ENCODE measurements at regions not wholly inside any gene's neighbourhood (a gene's known extent, or its start where the extent isn't known, plus 50 kb on each side); places are given as distances from the start of the nearest gene placed in this dataset.
A peak's percentile ranks its signal among the peaks of the same experiment; 100 is the strongest.

- H3K4me3 ChIP-seq (ENCODE audit: low read length) = no peak overlapping the region
- DNase-seq (ENCODE audit: low read depth) = no peak
- no peak overlapping the region for H3K9ac ChIP-seq (ENCODE audit: low read length)
These were observed 99.8 kb upstream of the NR4A3 start for GRCh38 chr9:99721898-99722297.

GRCh38 chr9:99722877-99723276 lies 98.8 kb upstream of the NR4A3 start:
- peaks cover 14% of the 10 kb centered on the region for H3K4me1 ChIP-seq (ENCODE audit: control insufficient read depth, insufficient read depth, low read length)
- H3K4me3 ChIP-seq (ENCODE audit: low read length) = no peak overlapping the region
- DNase-seq (ENCODE audit: low read depth) = no peak
- no peaks in the 10 kb centered on the region for H3K27me3 ChIP-seq (replicated peaks; ENCODE audit: control insufficient read depth, insufficient read depth, low read length)
- H3K9ac ChIP-seq (ENCODE audit: low read length) = no peak overlapping the region
- no peaks in the 10 kb centered on the region for H3K36me3 ChIP-seq (ENCODE audit: control insufficient read depth, insufficient read depth, low read length, severe bottlenecking)
- H3K9me3 ChIP-seq (ENCODE audit: control insufficient read depth, low read length) = no peaks in the 10 kb centered on the region

More at GRCh38 chr9:99721898-99722297, 99.8 kb upstream of the NR4A3 start:
- Histone ChIP-seq H3K36me3 (ENCODE audit: control insufficient read depth, insufficient read depth, low read length, severe bottlenecking) (no peaks in the 10 kb centered on the region), H3K27me3 (replicated peaks; ENCODE audit: control insufficient read depth, insufficient read depth, low read length) (no peaks in the 10 kb centered on the region), H3K9me3 (ENCODE audit: control insufficient read depth, low read length) (no peaks in the 10 kb centered on the region), H3K4me1 (ENCODE audit: control insufficient read depth, insufficient read depth, low read length) (peaks cover 14% of the 10 kb centered on the region)

GRCh38 chr9:99724640-99725039 lies 97.0 kb upstream of the NR4A3 start:
- H3K4me1 ChIP-seq (ENCODE audit: control insufficient read depth, insufficient read depth, low read length) = peaks cover 13% of the 10 kb centered on the region
- no peak overlapping the region for H3K9ac ChIP-seq (ENCODE audit: low read length)
- H3K36me3 ChIP-seq (ENCODE audit: control insufficient read depth, insufficient read depth, low read length, severe bottlenecking) = no peaks in the 10 kb centered on the region
- no peaks in the 10 kb centered on the region for H3K9me3 ChIP-seq (ENCODE audit: control insufficient read depth, low read length)
- H3K4me3 ChIP-seq (ENCODE audit: low read length) = no peak overlapping the region
- DNase-seq (ENCODE audit: low read depth) = no peak
- H3K27me3 ChIP-seq (replicated peaks; ENCODE audit: control insufficient read depth, insufficient read depth, low read length) = no peaks in the 10 kb centered on the region

- H3K27me3 ChIP-seq (replicated peaks; ENCODE audit: control insufficient read depth, insufficient read depth, low read length) = no peaks in the 10 kb centered on the region
- H3K9ac ChIP-seq (ENCODE audit: low read length) = no peak overlapping the region
- no peaks in the 10 kb centered on the region for H3K9me3 ChIP-seq (ENCODE audit: control insufficient read depth, low read length)
- H3K4me1 ChIP-seq (ENCODE audit: control insufficient read depth, insufficient read depth, low read length) = peaks cover 3% of the 10 kb centered on the region
- H3K36me3 ChIP-seq (ENCODE audit: control insufficient read depth, insufficient read depth, low read length, severe bottlenecking) = no peaks in the 10 kb centered on the region
- H3K4me3 ChIP-seq (ENCODE audit: low read length) = no peak overlapping the region
- DNase-seq (ENCODE audit: low read depth) = no peak
These were observed 95.8 kb upstream of the NR4A3 start for GRCh38 chr9:99725852-99726251.

DNA sequence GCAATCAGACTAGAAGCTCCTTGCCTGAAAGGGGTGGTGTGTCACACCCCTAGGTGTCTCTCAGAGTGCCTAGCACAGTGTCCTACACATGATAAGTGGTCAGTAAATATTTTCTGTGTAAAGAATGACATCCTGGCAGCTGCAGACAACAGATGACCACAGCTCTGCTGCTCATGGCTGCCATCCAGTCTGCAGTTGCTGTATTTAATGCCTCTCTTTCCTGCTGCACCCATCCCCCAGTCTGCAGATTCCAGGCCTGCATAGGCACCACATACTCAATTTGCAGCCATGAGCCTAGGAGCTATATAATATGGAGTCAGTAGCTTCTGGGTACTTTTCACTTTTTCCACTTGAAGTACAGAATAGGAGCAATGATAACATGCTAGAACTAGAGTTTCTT lies 94.9 kb upstream of the NR4A3 start:
- Histone ChIP-seq H3K9me3 (ENCODE audit: control insufficient read depth, low read length) (no peaks in the 10 kb centered on the region), H3K36me3 (ENCODE audit: control insufficient read depth, insufficient read depth, low read length, severe bottlenecking) (no peaks in the 10 kb centered on the region), H3K4me3 (ENCODE audit: low read length) (no peak overlapping the region), H3K27me3 (replicated peaks; ENCODE audit: control insufficient read depth, insufficient read depth, low read length) (no peaks in the 10 kb centered on the region), H3K4me1 (ENCODE audit: control insufficient read depth, insufficient read depth, low read length) (no peaks in the 10 kb centered on the region), H3K9ac (ENCODE audit: low read length) (no peak overlapping the region)
- no peak for DNase-seq (ENCODE audit: low read depth)

DNA sequence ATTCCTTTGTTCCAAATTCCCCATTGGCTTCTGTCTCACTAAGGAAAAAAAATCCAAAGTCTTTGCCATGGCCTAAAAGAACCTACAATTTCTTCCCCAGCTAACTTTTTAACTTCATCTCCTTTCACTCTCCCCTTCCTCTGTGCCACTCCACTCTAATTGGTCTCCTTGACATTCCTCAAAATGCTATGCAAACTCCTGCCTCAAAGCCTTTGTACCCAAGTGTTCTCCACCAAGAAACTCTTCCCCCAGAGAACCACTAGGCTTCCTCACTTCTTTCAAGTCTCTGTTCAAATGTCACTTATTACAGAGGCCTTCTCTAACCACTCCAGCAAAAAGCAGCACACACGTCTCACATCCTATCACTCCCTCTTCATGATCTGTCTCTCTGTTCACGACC lies 91.6 kb upstream of the NR4A3 start:
- Histone ChIP-seq H3K9me3 (ENCODE audit: control insufficient read depth, low read length) (no peaks in the 10 kb centered on the region), H3K4me1 (ENCODE audit: control insufficient read depth, insufficient read depth, low read length) (peaks cover 14% of the 10 kb centered on the region), H3K4me3 (ENCODE audit: low read length) (no peak overlapping the region), H3K36me3 (ENCODE audit: control insufficient read depth, insufficient read depth, low read length, severe bottlenecking) (no peaks in the 10 kb centered on the region), H3K9ac (ENCODE audit: low read length) (no peak overlapping the region), H3K27me3 (replicated peaks; ENCODE audit: control insufficient read depth, insufficient read depth, low read length) (no peaks in the 10 kb centered on the region)
- DNase-seq (ENCODE audit: low read depth) = no peak

DNA sequence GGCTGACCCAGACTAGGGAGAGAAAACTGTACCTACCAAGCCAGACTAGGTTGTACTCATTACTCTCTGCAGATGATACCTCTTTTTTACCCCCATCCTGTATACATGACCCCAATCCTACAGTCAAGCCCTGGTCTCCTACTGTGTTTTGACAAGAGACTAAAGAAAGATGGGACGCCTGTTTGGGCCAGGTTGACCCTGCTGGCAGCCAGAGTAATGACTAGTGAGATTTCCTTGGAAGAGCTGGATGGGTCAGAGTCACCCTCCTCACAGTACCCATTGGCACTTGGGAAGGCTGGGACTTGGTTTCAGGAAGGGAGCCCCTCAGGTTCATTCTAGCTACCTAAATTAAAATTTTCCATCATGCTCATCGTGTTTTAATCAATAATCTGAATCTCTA lies 89.7 kb upstream of the NR4A3 start:
- Histone ChIP-seq H3K4me1 (ENCODE audit: control insufficient read depth, insufficient read depth, low read length) (peaks cover 17% of the 10 kb centered on the region), H3K9me3 (ENCODE audit: control insufficient read depth, low read length) (no peaks in the 10 kb centered on the region), H3K4me3 (ENCODE audit: low read length) (no peak overlapping the region), H3K27me3 (replicated peaks; ENCODE audit: control insufficient read depth, insufficient read depth, low read length) (no peaks in the 10 kb centered on the region), H3K36me3 (ENCODE audit: control insufficient read depth, insufficient read depth, low read length, severe bottlenecking) (no peaks in the 10 kb centered on the region), H3K9ac (ENCODE audit: low read length) (no peak overlapping the region)
- no peak for DNase-seq (ENCODE audit: low read depth)

DNA sequence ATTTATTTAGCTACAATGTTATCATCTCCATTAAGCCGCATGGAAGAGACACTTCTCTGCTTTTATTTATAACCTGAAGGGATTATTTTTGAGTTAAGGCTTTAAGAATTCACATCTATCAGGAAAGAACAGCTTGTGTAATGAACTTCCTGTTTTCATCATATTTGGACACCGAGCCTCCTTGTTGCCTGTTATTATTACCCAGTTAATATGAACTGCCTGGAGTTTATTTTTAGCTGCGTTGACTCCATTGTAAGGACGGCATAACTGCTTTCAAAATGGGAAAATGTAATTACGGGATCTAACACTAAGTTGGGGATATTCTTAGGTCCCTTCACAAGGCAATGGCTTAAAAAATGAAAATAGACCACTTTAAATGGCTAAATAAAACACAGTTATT lies 89.0 kb upstream of the NR4A3 start:
- H3K4me3 ChIP-seq (ENCODE audit: low read length) = peak overlapping the region; percentile 60
- H3K36me3 ChIP-seq (ENCODE audit: control insufficient read depth, insufficient read depth, low read length, severe bottlenecking) = no peaks in the 10 kb centered on the region
- no peaks in the 10 kb centered on the region for H3K27me3 ChIP-seq (replicated peaks; ENCODE audit: control insufficient read depth, insufficient read depth, low read length)
- DNase-seq (ENCODE audit: low read depth) = no peak
- H3K9ac ChIP-seq (ENCODE audit: low read length) = peak overlapping the region; percentile 12
- no peaks in the 10 kb centered on the region for H3K9me3 ChIP-seq (ENCODE audit: control insufficient read depth, low read length)
- peaks cover 17% of the 10 kb centered on the region for H3K4me1 ChIP-seq (ENCODE audit: control insufficient read depth, insufficient read depth, low read length)

- no peaks in the 10 kb centered on the region for H3K36me3 ChIP-seq (ENCODE audit: control insufficient read depth, insufficient read depth, low read length, severe bottlenecking)
- no peaks in the 10 kb centered on the region for H3K9me3 ChIP-seq (ENCODE audit: control insufficient read depth, low read length)
These were observed 86.6 kb upstream of the NR4A3 start for GRCh38 chr9:99735041-99735440.

DNA sequence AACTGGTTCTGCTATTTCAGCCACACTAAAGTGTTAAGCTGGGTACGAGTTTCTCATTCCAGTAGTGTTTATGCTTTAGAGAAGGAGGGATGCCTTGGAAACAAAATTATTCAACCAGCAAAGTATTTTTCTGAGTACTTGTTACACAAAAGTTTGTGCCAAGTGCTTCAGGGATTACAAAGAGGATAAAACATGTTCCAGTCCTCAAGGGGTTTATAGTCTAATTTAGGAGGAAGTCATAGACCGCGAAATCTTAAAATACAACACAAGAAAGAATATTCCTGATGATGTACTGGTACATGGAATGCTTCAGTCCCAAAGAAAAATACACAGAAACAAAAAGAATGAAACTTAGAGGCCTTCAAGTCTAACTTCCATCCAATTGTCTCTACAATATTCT lies 85.4 kb upstream of the NR4A3 start:
- peaks cover 17% of the 10 kb centered on the region for H3K4me1 ChIP-seq (ENCODE audit: control insufficient read depth, insufficient read depth, low read length)
- H3K27me3 ChIP-seq (replicated peaks; ENCODE audit: control insufficient read depth, insufficient read depth, low read length) = no peaks in the 10 kb centered on the region
- no peaks in the 10 kb centered on the region for H3K9me3 ChIP-seq (ENCODE audit: control insufficient read depth, low read length)
- no peaks in the 10 kb centered on the region for H3K36me3 ChIP-seq (ENCODE audit: control insufficient read depth, insufficient read depth, low read length, severe bottlenecking)
- DNase-seq (ENCODE audit: low read depth) = peak; percentile 22
- no peak overlapping the region for H3K4me3 ChIP-seq (ENCODE audit: low read length)
- H3K9ac ChIP-seq (ENCODE audit: low read length) = no peak overlapping the region

More at GRCh38 chr9:99735041-99735440, 86.6 kb upstream of the NR4A3 start:
- H3K4me3 ChIP-seq (ENCODE audit: low read length) = no peak overlapping the region
- H3K27me3 ChIP-seq (replicated peaks; ENCODE audit: control insufficient read depth, insufficient read depth, low read length) = no peaks in the 10 kb centered on the region
- no peak overlapping the region for H3K9ac ChIP-seq (ENCODE audit: low read length)
- peaks cover 17% of the 10 kb centered on the region for H3K4me1 ChIP-seq (ENCODE audit: control insufficient read depth, insufficient read depth, low read length)
- DNase-seq (ENCODE audit: low read depth) = no peak

DNA sequence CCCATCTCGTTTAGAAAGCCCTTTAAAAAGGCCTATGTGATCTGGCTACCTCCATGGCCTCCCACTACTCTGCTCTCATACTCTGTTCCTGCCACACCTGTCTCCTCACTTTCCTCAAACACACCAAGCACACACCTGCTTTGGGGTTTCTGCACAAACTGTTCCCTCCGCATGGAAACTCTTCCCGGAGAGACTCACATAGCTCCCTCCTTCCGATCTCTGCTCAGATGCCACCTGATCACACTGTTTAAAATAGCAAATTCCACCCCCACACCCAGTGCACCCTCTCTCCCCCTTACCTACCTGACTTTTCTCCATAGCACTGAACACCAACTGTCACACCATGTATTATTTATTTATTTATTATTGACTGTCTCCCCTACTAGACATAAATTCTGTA lies 84.0 kb upstream of the NR4A3 start:
- Histone ChIP-seq H3K9ac (ENCODE audit: low read length) (no peak overlapping the region), H3K9me3 (ENCODE audit: control insufficient read depth, low read length) (no peaks in the 10 kb centered on the region), H3K4me1 (ENCODE audit: control insufficient read depth, insufficient read depth, low read length) (peaks cover 11% of the 10 kb centered on the region), H3K4me3 (ENCODE audit: low read length) (no peak overlapping the region), H3K27me3 (replicated peaks; ENCODE audit: control insufficient read depth, insufficient read depth, low read length) (no peaks in the 10 kb centered on the region), H3K36me3 (ENCODE audit: control insufficient read depth, insufficient read depth, low read length, severe bottlenecking) (no peaks in the 10 kb centered on the region)
- DNase-seq (ENCODE audit: low read depth) = no peak

DNA sequence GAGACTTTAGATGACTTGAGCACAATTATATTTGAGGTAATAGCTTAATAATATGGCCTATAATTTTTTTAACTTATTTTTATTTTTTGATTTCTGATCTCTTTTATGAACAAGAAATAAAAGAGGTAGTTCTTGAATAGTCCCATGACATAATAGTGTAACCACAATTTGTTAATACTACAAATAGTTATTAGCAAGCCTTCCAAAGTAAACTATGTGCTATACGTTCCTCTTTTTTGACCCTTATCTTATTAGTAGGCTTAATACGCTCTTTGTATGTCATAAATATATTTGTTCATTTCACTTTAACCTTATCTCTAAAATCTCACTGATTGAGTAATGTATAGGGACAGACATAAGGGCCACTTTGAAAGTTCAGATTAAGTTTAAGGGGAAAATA lies 78.7 kb upstream of the NR4A3 start:
- Histone ChIP-seq H3K9ac (ENCODE audit: low read length) (no peak overlapping the region), H3K36me3 (ENCODE audit: control insufficient read depth, insufficient read depth, low read length, severe bottlenecking) (no peaks in the 10 kb centered on the region), H3K27me3 (replicated peaks; ENCODE audit: control insufficient read depth, insufficient read depth, low read length) (no peaks in the 10 kb centered on the region), H3K4me3 (ENCODE audit: low read length) (no peak overlapping the region), H3K9me3 (ENCODE audit: control insufficient read depth, low read length) (no peaks in the 10 kb centered on the region), H3K4me1 (ENCODE audit: control insufficient read depth, insufficient read depth, low read length) (peaks cover 1% of the 10 kb centered on the region)
- no peak for DNase-seq (ENCODE audit: low read depth)
